HepG2 (cell line): ENCODE measurements at regions not wholly inside any gene's neighbourhood (a gene's known extent, or its start where the extent isn't known, plus 50 kb on each side); places are given as distances from the start of the nearest gene placed in this dataset.

Experiments
- ATAC-seq: fragments of 200-7000 bp; cut with Tn5 transposase; 3 replicates; pipeline ENCODE4 v1.9.1; 2020; ENCODE audit warnings: mild to moderate bottlenecking, moderate library complexity
- BruUV-seq: library from RNA; stranded (reverse); fragments of 400-500 nt; replicated peaks from 2 replicates; lab custom pipeline; 2021; lab: Mats Ljungman, UMichigan
- CTCF ChIA-PET: fragments of 300-600 bp; formaldehyde crosslinking; extraction: SDS; loops from one replicate; lab custom pipeline; 2021; ENCODE audit warnings: low total read pairs, inconsistent platforms, low intra/inter-chr PET ratio; lab: Yijun Ruan, JAX
- POLR2A ChIA-PET: fragments of 350-600 bp; sonication (Branson Sonifier 250); formaldehyde crosslinking; loops from one replicate; lab custom pipeline; 2020; ENCODE audit warnings: antibody characterized with exemption, inconsistent platforms; lab: Yijun Ruan, JAX
- DNase-seq: peaks from one replicate; pipeline ENCODE4 v3.0.0-alpha.2; 2015; ENCODE audit warnings: low spot score
- FAIRE-seq: peaks from 3 replicates; lab custom pipeline; 2011; peaks lifted over from hg19 to GRCh38; lab: Jason Lieb, UNC
- H2AFZ ChIP-seq: one replicate; pipeline ENCODE4 v1.6.1; 2011; ENCODE audit warnings: low read length, inconsistent platforms
- H3K27ac ChIP-seq: fragments of 300-600 bp; 3 replicates; pipeline ENCODE4 v1.8.0; 2011; ENCODE audit warnings: mixed run types, mild to moderate bottlenecking, mixed read lengths, low read length, inconsistent platforms; ENCODE audit not compliant: insufficient read depth; ENCODE audit errors: extremely low read length
- H3K27me3 ChIP-seq, 2 experiments: fragments of 200-600 bp in 1 of 2; 2 replicates in 1 of 2; 3 replicates in 1 of 2; pipeline versions ENCODE4 v1.6.0 to v1.8.0; 2011; ENCODE audit warnings: low read length in 2 of 2, mild to moderate bottlenecking in 2 of 2, moderate library complexity in 2 of 2, inconsistent platforms in 1 of 2; ENCODE audit not compliant: insufficient read depth in 2 of 2, control insufficient read depth in 1 of 2
- H3K36me3 ChIP-seq, 2 experiments: fragments of 200-600 bp in 1 of 2; replicated peaks in 1 of 2; 2 replicates in 1 of 2; 3 replicates in 1 of 2; pipeline versions ENCODE4 v1.5.1 to v1.8.0; 2011; ENCODE audit warnings: low read length in 2 of 2, inconsistent platforms in 1 of 2; ENCODE audit not compliant: insufficient read depth in 2 of 2, control insufficient read depth in 1 of 2
- H3K4me1 ChIP-seq: 2 replicates; pipeline ENCODE4 v1.5.1; 2012; ENCODE audit warnings: low read length, inconsistent platforms; ENCODE audit not compliant: insufficient read depth
- H3K4me2 ChIP-seq: 2 replicates; pipeline ENCODE4 v1.6.0; 2011; ENCODE audit warnings: low read depth, low read length, inconsistent platforms
- H3K4me3 ChIP-seq, 3 experiments: fragments of 200-600 bp in 1 of 3; sonication (generic), shearing (Covaris generic) in 1 of 3; replicated peaks in 1 of 3; 2 replicates each; pipeline ENCODE4 v1.5.1; 2011 to 2016; ENCODE audit warnings: low read length in 3 of 3, inconsistent platforms in 2 of 3, low read depth in 2 of 3, mild to moderate bottlenecking in 2 of 3, control low read depth in 1 of 3, mixed read lengths in 1 of 3; ENCODE audit not compliant: insufficient read depth in 1 of 3
- H3K79me2 ChIP-seq: one replicate; pipeline ENCODE4 v1.6.1; 2011; ENCODE audit warnings: low read length, inconsistent platforms; ENCODE audit not compliant: insufficient read depth
- H3K9ac ChIP-seq: 2 replicates; pipeline ENCODE4 v1.6.0; 2011; ENCODE audit warnings: mild to moderate bottlenecking, low read depth, low read length, inconsistent platforms; ENCODE audit not compliant: insufficient read depth
- H3K9me3 ChIP-seq: 2 replicates; pipeline ENCODE4 v1.5.1; 2012; ENCODE audit warnings: mild to moderate bottlenecking, low read length
- H4K20me1 ChIP-seq: 2 replicates; pipeline ENCODE4 v1.6.0; 2011; ENCODE audit warnings: inconsistent platforms, mild to moderate bottlenecking, low read length, moderate library complexity; ENCODE audit not compliant: insufficient read depth
- DNMT1 ChIP-seq: sonication (generic); formaldehyde crosslinking; IDR thresholded peaks from 2 replicates; pipeline ENCODE4 v1.5.1; 2020; ENCODE audit warnings: mild to moderate bottlenecking, missing genetic modification reagents
- GTF3A ChIP-seq: sonication (generic); formaldehyde crosslinking; conservative IDR thresholded peaks from 2 replicates; pipeline ENCODE4 v1.4.0; 2020; ENCODE audit warnings: mild to moderate bottlenecking, missing genetic modification reagents
- KAT2B ChIP-seq: fragments of 150-350 bp; IDR thresholded peaks from 2 replicates; pipeline ENCODE4 v1.6.1; 2014; ENCODE audit warnings: low read depth, low read length, borderline replicate concordance
- MYPOP ChIP-seq: sonication (generic); formaldehyde crosslinking; IDR thresholded peaks from 2 replicates; pipeline ENCODE4 v1.8.1; 2023; ENCODE audit warnings: mild to moderate bottlenecking, moderate library complexity, missing genetic modification reagents
- NFKB2 ChIP-seq: sonication (generic); formaldehyde crosslinking; IDR thresholded peaks from 2 replicates; pipeline ENCODE4 v1.4.0; 2020; ENCODE audit warnings: missing genetic modification reagents, borderline replicate concordance
- RCOR2 ChIP-seq: IDR thresholded peaks from 2 replicates; pipeline ENCODE4 v1.6.1; 2016; ENCODE audit warnings: missing biosample characterization, missing genetic modification reagents
- ZBTB33 ChIP-seq: sonication (generic); formaldehyde crosslinking; IDR thresholded peaks from 2 replicates; pipeline ENCODE4 v1.4.0; 2020; ENCODE audit warnings: missing genetic modification reagents
- ZKSCAN1 ChIP-seq: fragments of 150-350 bp; IDR thresholded peaks from 2 replicates; pipeline ENCODE4 v1.6.1; 2014; ENCODE audit warnings: low read length
- ZMAT3 ChIP-seq: sonication (generic); formaldehyde crosslinking; conservative IDR thresholded peaks from 2 replicates; pipeline ENCODE4 v1.7.0; 2021; ENCODE audit warnings: missing genetic modification reagents
- ZNF17 ChIP-seq: sonication (generic); formaldehyde crosslinking; IDR thresholded peaks from 2 replicates; pipeline ENCODE4 v1.5.0; 2020; ENCODE audit warnings: mild to moderate bottlenecking, missing genetic modification reagents
- ZNF205 ChIP-seq: IDR thresholded peaks from 2 replicates; pipeline ENCODE4 v1.6.1; 2018; ENCODE audit warnings: missing biosample characterization, missing genetic modification reagents
- ZNF253 ChIP-seq: sonication (generic); formaldehyde crosslinking; IDR thresholded peaks from 2 replicates; pipeline ENCODE4 v1.8.0; 2022; ENCODE audit warnings: mild to moderate bottlenecking, missing genetic modification reagents, borderline replicate concordance
- ZNF260 ChIP-seq: sonication (generic); formaldehyde crosslinking; IDR thresholded peaks from 2 replicates; pipeline ENCODE4 v1.4.0; 2020; ENCODE audit warnings: missing genetic modification reagents, low read depth, mild to moderate bottlenecking, borderline replicate concordance
- ZNF558 ChIP-seq: sonication (generic); formaldehyde crosslinking; IDR thresholded peaks from 2 replicates; pipeline ENCODE4 v1.9.0; 2022; ENCODE audit warnings: mild to moderate bottlenecking, missing genetic modification reagents, borderline replicate concordance
- ZNF672 ChIP-seq: sonication (generic); formaldehyde crosslinking; IDR thresholded peaks from 2 replicates; pipeline ENCODE4 v1.8.1; 2022; ENCODE audit warnings: missing genetic modification reagents
- ZNF674 ChIP-seq: sonication (generic); formaldehyde crosslinking; IDR thresholded peaks from 2 replicates; pipeline ENCODE4 v1.5.0; 2020; ENCODE audit warnings: low read depth, mild to moderate bottlenecking, missing genetic modification reagents
- ZNF678 ChIP-seq: sonication (generic); formaldehyde crosslinking; IDR thresholded peaks from 2 replicates; pipeline ENCODE4 v1.4.0; 2020; ENCODE audit warnings: mild to moderate bottlenecking, missing genetic modification reagents
- ZNF790 ChIP-seq: sonication (generic); formaldehyde crosslinking; IDR thresholded peaks from 2 replicates; pipeline ENCODE4 v1.8.0; 2022; ENCODE audit warnings: missing genetic modification reagents, mild to moderate bottlenecking, borderline replicate concordance
- WGBS: methylation state at CpG from one replicate; pipeline ENCODE4 v1.1.6; 2017; ENCODE audit warnings: low lambda C conversion rate; 5-methylcytosine and 5-hydroxymethylcytosine counted together
- in situ Hi-C: cut with HindIII; loops from 2 replicates; pipeline ENCODE4 v1.10.0; 2017; ENCODE audit warnings: low pct_unique_long_range_greater_than_20kb; ENCODE audit not compliant: extremely low pct_ligation_motif_present
- intact Hi-C: fragments of 100-400 bp; cut with micrococcal nuclease; formaldehyde crosslinking; loops from one replicate; pipeline ENCODE4 v1.10.0; 2022; ENCODE audit not compliant: unreplicated experiment

DNA sequence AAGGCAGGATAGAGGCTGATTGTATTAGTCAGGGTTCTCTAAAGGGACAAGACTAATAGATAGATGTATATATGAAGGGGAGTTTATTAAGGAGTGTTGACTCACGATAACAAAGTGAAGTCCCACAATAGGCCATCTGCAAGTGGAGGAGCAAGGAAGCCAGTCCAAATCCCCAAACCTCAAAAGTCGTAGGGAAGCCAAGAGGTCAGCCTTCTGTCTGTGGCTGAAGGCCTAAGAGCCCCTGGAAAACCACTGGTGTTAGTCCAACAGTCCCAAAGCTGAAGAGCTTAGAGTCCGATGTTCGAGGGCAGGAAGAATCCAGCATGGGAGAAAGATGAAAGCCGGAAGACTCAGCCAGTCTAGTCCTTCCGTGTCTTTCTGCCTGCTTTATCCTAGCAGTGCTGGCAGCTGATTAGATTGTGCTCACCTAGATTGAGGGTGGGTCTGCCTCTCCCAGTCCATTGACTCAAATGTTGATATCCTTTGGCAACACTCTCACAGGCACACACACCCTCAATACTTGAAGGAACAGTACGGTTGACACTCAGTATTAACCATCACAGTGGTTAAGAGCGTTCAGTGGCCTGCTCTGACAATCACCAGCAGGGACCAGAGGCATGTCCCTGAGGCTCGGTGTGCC is 135.6 kb downstream of the CSNK2A3 start:
- Histone ChIP-seq H3K9ac (no peak overlapping the region), H3K9me3 (no peaks in the 10 kb centered on the region), H3K4me2 (no peak overlapping the region), H4K20me1 (no peaks in the 10 kb centered on the region), H2AFZ (no peak overlapping the region), H3K4me1 (no peaks in the 10 kb centered on the region), H3K79me2 (no peaks in the 10 kb centered on the region), H3K27ac (no peak overlapping the region), H3K4me3 (no peak overlapping the region), H3K27me3 (peaks cover 0 to 9% of the 10 kb centered on the region in 2 experiments; a peak in 3 of 5 replicates), H3K36me3 (no peaks in the 10 kb centered on the region)
- no TSS peak for BruUV-seq
- in situ Hi-C loops (no loop called here), intact Hi-C loops (no loop called here)
- FAIRE-seq (no peak), DNase-seq (no peak), ATAC-seq (no peak)
- TF ChIP-seq ZNF674 (no peak), DNMT1 (CRISPR knock-in tag) (no peak), KAT2B (no peak), ZNF558 (no peak), NFKB2 (no peak), ZKSCAN1 (no peak), RCOR2 (CRISPR knock-in tag) (no peak), ZNF678 (CRISPR knock-in tag) (no peak), ZNF17 (no peak), ZNF790 (CRISPR knock-in tag) (no peak), MYPOP (CRISPR knock-in tag) (no peak), ZNF260 (CRISPR knock-in tag) (no peak), ZNF253 (no peak), ZNF672 (no peak), ZNF205 (CRISPR knock-in tag) (no peak), ZMAT3 (no peak), ZBTB33 (CRISPR knock-in tag) (no peak), GTF3A (CRISPR knock-in tag) (no peak)
- CTCF ChIA-PET: no interaction called here
- 15% methylated on average over 8 of the region's 9 CpGs for WGBS
- POLR2A ChIA-PET: no interaction called here
